ENCODE measurements at regions not wholly inside any gene's neighbourhood (a gene's known extent, or its start where the extent isn't known, plus 50 kb on each side); places are given as distances from the start of the nearest gene placed in this dataset.

DNA sequence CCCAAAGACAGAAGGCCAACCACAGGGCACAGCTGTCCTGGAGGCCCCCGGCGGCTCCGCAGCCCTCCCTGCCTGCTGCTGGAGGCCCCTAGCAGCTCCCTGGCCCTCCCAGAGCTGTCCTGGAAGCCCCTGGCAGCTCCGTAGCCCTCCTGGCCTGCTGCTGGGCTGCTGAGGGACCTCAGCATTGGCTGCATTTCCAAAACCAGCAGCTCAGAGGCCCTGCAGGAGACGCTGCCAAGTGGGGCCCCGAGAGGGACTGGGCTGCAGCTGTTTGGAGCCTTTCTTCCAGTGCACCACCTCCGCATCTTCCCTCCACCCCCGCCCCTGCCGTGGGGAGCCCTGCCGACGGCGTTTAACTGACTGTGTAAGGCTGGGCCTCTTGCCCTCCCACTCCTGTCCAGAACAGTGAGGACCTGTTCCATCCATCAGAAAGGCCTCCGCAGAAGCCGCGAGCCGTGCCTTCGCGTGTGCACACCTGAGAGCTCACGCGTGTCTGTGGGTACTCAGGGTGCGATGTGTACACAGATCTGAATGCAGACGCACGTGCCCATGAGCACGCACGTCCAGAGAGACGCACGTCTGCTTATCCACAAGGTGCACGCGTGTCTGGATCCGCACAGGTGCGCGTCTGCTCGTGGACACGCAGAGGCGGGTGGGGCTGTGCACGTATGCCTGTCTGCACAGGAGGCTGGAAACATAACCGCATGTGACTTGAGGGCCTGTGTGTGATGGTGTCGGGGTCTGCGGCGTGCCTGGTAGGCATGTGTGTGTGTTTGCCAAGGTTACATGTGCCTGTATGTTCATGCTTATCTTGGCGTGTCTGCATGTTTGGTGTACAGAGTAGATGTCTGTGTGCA is 57.0 kb upstream of the FBRSL1 start:
- no peak for TF ChIP-seq CTCF (optimal IDR thresholded peaks at IDR 0.05 in 1 of 3, IDR thresholded peaks at IDR 0.05 in 1 of 3, conservative IDR thresholded peaks at IDR 0.05 in 1 of 3; ENCODE audit: extremely low read depth in 1 of 3, insufficient read depth in 2 of 3, low read length in 3 of 3)
- TF ChIP-seq EZH2 (IDR thresholded peaks at IDR 0.05; ENCODE audit: low read length), result peak; percentile 74

All from keratinocyte (primary cell).